Activated CD4-positive, alpha-beta memory T cell treated with anti-CD3 and anti-CD28 coated beads, Interleukin-2, amount 10 ng/mL, durations not matched to agents 7 days and 5 days (primary cell): ENCODE measurements at regions not wholly inside any gene's neighbourhood (a gene's known extent, or its start where the extent isn't known, plus 50 kb on each side); places are given as distances from the start of the nearest gene placed in this dataset.

Experiments
- CTCF ChIA-PET: fragments of 350-600 bp; sonication (Branson Sonifier 250); formaldehyde crosslinking; loops from one replicate; lab custom pipeline; 2021; ENCODE audit warnings: antibody characterized with exemption, inconsistent platforms; lab: Charles Lee
- POLR2A ChIA-PET: fragments of 350-600 bp; sonication (Branson Sonifier 250); formaldehyde crosslinking; loops from one replicate; lab custom pipeline; 2021; ENCODE audit warnings: antibody characterized with exemption; lab: Charles Lee
- DNase-seq: peaks from one replicate; pipeline ENCODE4 v3.0.0-alpha.2; 2020
- H3K27ac Mint-ChIP-seq: one replicate; pipeline ENCODE4 v1.8.0; 2021; ENCODE audit warnings: mild to moderate bottlenecking, mixed read lengths
- H3K27me3 Mint-ChIP-seq: one replicate; pipeline ENCODE4 v1.8.0; 2021; ENCODE audit warnings: mixed read lengths
- H3K36me3 Mint-ChIP-seq: one replicate; pipeline ENCODE4 v1.8.0; 2021; ENCODE audit warnings: low read depth, mixed read lengths
- H3K4me1 Mint-ChIP-seq: one replicate; pipeline ENCODE4 v1.8.0; 2021; ENCODE audit warnings: mixed read lengths
- H3K4me3 Mint-ChIP-seq: one replicate; pipeline ENCODE4 v1.8.0; 2021; ENCODE audit warnings: mild to moderate bottlenecking, mixed read lengths
- H3K9me3 Mint-ChIP-seq: one replicate; pipeline ENCODE4 v1.8.0; 2021; ENCODE audit warnings: mixed read lengths

DNA sequence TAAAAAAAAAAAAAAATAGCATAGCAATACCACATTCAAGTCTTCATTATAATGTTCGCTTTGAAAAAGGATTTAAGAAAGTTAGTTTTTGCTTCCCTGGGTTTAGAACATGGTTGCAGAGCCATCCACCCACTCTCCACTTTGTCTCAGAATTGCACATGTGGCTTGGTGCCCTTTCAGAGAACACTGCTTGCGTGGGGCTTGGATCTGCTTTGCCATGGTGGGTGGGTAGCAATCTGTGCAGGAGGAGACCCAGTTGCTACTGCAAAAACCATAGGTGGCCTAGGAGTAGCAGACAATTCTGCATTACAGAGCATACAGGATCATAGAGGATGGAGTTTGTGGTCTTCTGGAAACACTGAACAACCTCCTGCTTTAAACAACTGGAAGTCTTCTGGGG lies 421.4 kb upstream of the CELF2 start:
- POLR2A ChIA-PET: no interaction called here
- no peaks in the 10 kb centered on the region for H3K9me3 Mint-ChIP-seq

DNA sequence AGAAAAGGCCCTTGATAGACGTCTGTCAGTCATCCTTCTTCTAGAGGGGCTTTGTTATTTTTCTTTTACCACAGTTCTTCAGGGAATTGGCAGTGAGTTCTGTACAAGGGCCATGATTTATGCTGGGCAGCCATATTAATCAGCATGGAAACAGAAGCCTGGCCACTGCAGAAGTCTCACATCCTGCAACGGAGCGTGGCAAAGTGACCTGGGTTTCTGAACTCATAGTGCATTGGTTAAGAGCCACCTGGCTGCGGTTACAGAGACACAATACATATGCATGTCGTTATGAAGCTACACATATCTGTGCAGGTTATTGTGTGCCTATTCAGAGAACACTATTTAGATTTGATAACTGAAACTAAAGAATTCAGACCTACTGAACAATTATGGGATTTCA lies 419.4 kb upstream of the CELF2 start:
- Mint-ChIP-seq H3K4me1 (no peaks in the 10 kb centered on the region), H3K4me3 (no peak overlapping the region), H3K27ac (no peak overlapping the region), H3K36me3 (no peaks in the 10 kb centered on the region), H3K9me3 (no peaks in the 10 kb centered on the region), H3K27me3 (no peaks in the 10 kb centered on the region)
- POLR2A ChIA-PET: no interaction called here
- no peak for DNase-seq
- CTCF ChIA-PET: interaction anchor here (0.7 kb wide), 1 partner anchor 404 kb away, joined by 8 read pairs; no protein-coding TSS in a partner anchor

More for the DNA sequence above, 421.4 kb upstream of the CELF2 start:
- DNase-seq: no peak
- H3K36me3 Mint-ChIP-seq: no peaks in the 10 kb centered on the region
- CTCF ChIA-PET: no interaction called here
- H3K4me3 Mint-ChIP-seq: no peak overlapping the region
- no peaks in the 10 kb centered on the region for H3K4me1 Mint-ChIP-seq
- H3K27me3 Mint-ChIP-seq: no peaks in the 10 kb centered on the region
- H3K27ac Mint-ChIP-seq: no peak overlapping the region

DNA sequence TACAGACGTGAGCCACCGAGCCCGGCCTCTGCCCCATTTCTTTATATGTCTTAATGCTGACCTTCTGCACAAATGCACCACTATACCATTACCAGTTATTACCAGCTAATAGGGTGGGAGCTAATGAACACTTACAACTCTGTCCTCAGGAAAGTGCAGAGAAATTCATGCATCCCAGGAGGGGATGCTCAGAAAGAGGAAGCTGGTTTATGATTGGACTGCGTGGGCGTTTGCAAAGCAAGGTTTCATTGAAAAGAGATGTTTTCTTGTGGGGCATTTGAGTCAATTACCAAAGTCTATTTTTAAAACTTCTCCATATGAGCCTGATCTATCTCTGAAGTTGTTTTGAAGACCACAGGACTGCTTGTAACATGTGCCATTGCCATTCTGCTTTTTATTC lies 417.7 kb upstream of the CELF2 start:
- H3K27me3 Mint-ChIP-seq: no peaks in the 10 kb centered on the region
- POLR2A ChIA-PET: no interaction called here
- H3K9me3 Mint-ChIP-seq: no peaks in the 10 kb centered on the region
- no peaks in the 10 kb centered on the region for H3K4me1 Mint-ChIP-seq
- CTCF ChIA-PET: no interaction called here
- no peak for DNase-seq
- no peak overlapping the region for H3K27ac Mint-ChIP-seq
- no peak overlapping the region for H3K4me3 Mint-ChIP-seq
- H3K36me3 Mint-ChIP-seq: no peaks in the 10 kb centered on the region

DNA sequence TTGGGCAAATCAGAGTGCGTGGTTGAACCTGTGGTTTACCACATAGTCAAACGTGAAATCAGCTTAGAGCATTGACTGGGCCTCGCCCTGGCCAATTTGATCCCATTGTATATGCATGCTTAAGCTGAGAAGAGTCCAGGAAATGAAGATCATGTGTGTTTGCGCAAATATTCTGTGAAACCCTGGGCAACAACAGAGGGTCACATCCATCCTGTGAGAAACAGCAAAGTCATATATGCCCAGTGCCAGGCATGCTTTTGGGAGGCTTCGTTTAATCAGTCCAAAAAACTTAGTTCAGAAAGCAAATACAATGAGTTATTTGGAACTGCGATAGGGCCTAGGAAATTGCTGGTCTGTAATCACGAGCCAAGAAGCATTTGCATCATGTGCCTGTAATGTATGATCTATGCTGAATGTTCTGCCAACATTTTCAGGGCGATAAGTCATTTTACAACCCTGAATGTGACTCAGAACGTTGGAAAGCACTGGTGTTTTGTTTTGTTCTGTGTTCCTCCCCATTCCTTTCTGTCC lies 412.1 kb upstream of the CELF2 start:
- no peak overlapping the region for H3K4me3 Mint-ChIP-seq
- H3K9me3 Mint-ChIP-seq: peaks cover 2% of the 10 kb centered on the region
- H3K36me3 Mint-ChIP-seq: no peaks in the 10 kb centered on the region
- ChIA-PET POLR2A (no interaction called here), CTCF (no interaction called here)
- no peaks in the 10 kb centered on the region for H3K4me1 Mint-ChIP-seq
- H3K27me3 Mint-ChIP-seq: peaks cover 2% of the 10 kb centered on the region
- H3K27ac Mint-ChIP-seq: no peak overlapping the region
- DNase-seq: no peak

DNA sequence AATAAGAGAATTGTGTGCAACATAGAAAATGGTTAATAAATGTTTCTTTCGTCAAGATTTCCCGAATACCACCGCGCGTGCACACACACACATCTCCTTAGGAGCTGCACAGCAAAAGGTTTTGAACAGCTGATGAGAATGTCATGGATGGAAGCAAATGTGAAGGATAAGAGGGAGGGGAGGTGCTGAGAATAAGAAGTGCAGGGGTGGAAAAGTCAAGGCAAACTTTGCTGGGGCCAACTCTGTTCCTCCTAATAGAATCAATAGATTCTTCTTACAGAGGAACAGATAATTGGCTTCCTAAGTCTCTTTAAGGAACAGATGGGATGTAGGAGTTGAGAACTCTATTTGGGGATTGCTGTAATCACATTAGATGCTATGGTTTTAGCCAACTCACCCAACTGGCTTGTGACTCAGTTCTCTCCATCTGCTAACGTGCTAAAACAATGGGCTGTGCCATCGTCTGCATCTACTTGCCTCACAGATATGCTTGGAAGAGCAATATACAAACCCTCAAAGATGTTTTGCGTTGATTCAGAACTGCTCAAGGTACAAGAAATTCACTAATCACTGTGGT lies 408.2 kb upstream of the CELF2 start:
- CTCF ChIA-PET: no interaction called here
- H3K9me3 Mint-ChIP-seq: peaks cover 2% of the 10 kb centered on the region
- DNase-seq: no peak
- peaks cover 2% of the 10 kb centered on the region for H3K27me3 Mint-ChIP-seq
- H3K36me3 Mint-ChIP-seq: no peaks in the 10 kb centered on the region
- POLR2A ChIA-PET: no interaction called here
- H3K27ac Mint-ChIP-seq: no peak overlapping the region
- H3K4me3 Mint-ChIP-seq: no peak overlapping the region
- no peaks in the 10 kb centered on the region for H3K4me1 Mint-ChIP-seq

DNA sequence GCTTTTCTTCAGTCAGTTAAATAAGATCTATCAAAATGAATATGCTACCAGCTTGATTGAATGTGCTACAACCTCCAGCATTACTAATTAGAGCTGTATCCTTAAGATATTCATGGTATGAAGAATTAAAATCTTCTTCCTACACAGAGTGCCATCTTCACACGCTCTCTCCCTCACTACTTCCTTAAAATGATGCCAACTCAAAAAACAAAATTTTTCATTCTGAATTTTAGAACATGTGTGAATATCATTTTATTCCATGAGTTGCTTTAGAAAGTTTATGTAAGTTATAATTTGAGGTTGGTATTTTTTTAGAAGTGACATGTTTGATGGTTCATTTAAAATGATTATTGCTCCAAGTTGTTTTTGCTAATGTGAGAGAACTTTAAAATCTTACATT lies 407.5 kb upstream of the CELF2 start:
- Mint-ChIP-seq H3K4me1 (no peaks in the 10 kb centered on the region), H3K9me3 (peaks cover 2% of the 10 kb centered on the region), H3K4me3 (no peak overlapping the region), H3K36me3 (no peaks in the 10 kb centered on the region), H3K27me3 (peaks cover 2% of the 10 kb centered on the region), H3K27ac (no peak overlapping the region)
- POLR2A ChIA-PET: no interaction called here
- no peak for DNase-seq
- CTCF ChIA-PET: no interaction called here

DNA sequence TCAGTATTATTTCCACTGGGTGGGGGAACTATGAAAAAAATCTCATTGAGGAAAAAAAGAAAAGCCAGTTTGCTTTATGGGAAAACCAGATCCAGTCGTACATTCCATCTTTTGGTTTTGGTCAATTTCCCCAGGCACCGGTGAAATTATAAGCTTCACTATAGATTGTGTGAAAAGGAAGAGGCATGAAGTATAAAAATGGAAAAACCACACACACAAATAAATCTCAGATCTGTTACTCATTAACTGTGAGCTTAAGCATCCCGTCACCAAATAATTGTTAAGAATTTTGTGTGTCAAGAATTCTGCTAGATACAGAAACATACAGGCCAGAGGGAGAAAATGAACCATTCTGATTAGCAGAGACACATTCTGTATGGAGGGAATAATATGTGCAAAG lies 405.5 kb upstream of the CELF2 start:
- CTCF ChIA-PET: no interaction called here
- Mint-ChIP-seq H3K36me3 (no peaks in the 10 kb centered on the region), H3K4me3 (no peak overlapping the region), H3K4me1 (no peaks in the 10 kb centered on the region), H3K27me3 (peaks cover 2% of the 10 kb centered on the region), H3K9me3 (no peaks in the 10 kb centered on the region), H3K27ac (no peak overlapping the region)
- no peak for DNase-seq
- POLR2A ChIA-PET: no interaction called here

DNA sequence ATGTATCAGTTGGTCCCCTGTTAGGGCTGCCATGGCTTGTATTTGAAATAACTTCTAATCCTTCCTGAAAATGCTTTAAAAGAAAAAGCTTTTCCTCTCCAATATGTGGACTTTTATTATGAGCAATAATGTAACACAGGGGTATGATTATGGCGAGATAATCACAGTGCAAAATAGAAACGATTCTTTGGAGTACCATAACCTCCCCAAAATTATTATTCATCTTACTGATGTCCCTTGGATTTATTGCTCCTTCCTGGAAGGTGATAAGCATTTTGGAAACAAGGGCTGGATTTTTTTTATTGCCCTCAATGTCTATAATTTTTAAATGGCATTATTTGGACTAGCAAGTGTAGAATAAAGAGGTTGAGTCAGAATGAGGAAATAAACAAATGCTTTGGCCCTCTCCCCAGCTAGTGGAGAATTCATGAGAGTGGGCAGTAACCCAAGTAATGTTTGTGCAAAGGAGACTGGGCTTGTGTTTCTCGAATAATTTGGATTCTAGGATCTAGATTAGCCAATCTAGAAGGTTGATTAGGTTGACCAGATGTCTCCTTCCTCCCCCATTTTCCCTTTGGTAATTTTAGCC lies 403.9 kb upstream of the CELF2 start:
- H3K4me3 Mint-ChIP-seq: no peak overlapping the region
- peaks cover 2% of the 10 kb centered on the region for H3K27me3 Mint-ChIP-seq
- ChIA-PET CTCF (no interaction called here), POLR2A (no interaction called here)
- DNase-seq: no peak
- no peaks in the 10 kb centered on the region for H3K36me3 Mint-ChIP-seq
- H3K27ac Mint-ChIP-seq: no peak overlapping the region
- H3K9me3 Mint-ChIP-seq: no peaks in the 10 kb centered on the region
- H3K4me1 Mint-ChIP-seq: no peaks in the 10 kb centered on the region

DNA sequence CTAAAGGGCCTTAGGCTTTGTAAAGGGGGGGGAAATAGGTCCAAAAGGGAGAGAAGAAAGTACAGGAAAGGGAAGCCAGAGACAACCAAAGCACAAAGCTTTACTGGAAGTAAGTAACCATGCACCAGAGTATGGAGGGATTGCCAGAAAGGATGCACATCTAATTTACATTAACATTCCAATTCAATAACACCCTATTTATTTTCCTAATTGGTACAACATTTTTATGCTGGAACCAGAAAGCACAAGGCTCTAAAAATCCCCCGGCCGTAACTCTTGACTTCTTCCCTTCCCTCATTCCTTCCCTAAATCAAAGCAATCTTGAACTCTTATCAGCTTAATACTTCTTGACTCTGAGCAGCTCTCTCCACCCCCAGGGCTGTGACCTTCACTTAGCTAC lies 400.0 kb upstream of the CELF2 start:
- Mint-ChIP-seq H3K4me3 (no peak overlapping the region), H3K9me3 (no peaks in the 10 kb centered on the region), H3K27ac (no peak overlapping the region), H3K27me3 (no peaks in the 10 kb centered on the region), H3K36me3 (no peaks in the 10 kb centered on the region), H3K4me1 (no peaks in the 10 kb centered on the region)
- DNase-seq: no peak
- POLR2A ChIA-PET: no interaction called here
- CTCF ChIA-PET: no interaction called here

DNA sequence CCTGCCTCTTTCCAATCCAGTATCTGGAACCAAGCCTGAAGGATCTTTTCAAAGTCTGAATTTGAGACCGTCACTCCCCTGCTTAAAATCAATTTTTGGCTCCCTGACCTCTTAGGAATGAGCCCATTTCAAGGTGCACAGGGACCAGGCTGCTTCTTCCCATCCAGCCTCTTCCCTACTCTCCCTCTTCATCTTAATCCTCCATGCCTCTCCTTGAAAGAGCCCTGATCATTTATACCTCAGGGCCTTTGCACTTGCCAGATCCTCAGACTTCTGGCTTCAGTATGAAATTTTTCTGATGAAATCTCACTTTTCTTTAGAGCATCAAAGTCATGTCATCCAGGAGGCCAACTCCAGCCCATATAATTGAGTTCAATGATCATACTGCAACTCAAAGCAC lies 399.5 kb upstream of the CELF2 start:
- Mint-ChIP-seq H3K4me1 (no peaks in the 10 kb centered on the region), H3K27ac (no peak overlapping the region), H3K27me3 (no peaks in the 10 kb centered on the region), H3K36me3 (no peaks in the 10 kb centered on the region), H3K4me3 (no peak overlapping the region), H3K9me3 (no peaks in the 10 kb centered on the region)
- no peak for DNase-seq
- CTCF ChIA-PET: no interaction called here
- POLR2A ChIA-PET: no interaction called here

DNA sequence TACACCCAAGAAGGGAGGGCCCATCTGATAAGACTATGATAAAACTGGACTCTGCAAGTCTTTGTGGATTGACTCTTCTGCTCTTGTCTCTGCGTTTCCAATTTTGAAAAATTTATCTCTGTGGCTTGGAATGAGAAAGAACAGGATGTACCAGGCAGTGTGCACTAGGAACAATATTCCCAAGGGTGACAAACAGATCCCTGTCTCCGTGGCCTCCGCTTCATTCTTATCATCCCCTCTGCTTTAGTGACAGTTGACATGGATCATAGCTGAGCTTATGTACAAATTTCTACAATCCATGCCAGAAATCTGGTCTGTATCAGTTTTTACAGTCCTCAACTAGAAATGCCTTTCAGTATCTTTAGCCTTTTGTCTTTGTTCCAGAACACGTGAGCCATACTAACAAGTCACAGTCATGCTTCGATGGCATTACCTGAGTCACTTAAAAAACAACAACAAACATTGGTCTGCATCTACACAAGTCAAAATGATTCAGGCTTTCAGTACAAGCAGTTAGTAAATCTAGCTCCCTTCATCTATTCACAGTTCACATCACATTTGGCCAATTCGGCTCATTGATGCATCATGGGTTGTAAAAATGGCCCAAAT lies 393.6 kb upstream of the CELF2 start:
- H3K4me1 Mint-ChIP-seq: no peaks in the 10 kb centered on the region
- POLR2A ChIA-PET: no interaction called here
- no peak overlapping the region for H3K4me3 Mint-ChIP-seq
- no peaks in the 10 kb centered on the region for H3K36me3 Mint-ChIP-seq
- no peak overlapping the region for H3K27ac Mint-ChIP-seq
- H3K27me3 Mint-ChIP-seq: no peaks in the 10 kb centered on the region
- CTCF ChIA-PET: no interaction called here
- no peak for DNase-seq
- H3K9me3 Mint-ChIP-seq: no peaks in the 10 kb centered on the region

DNA sequence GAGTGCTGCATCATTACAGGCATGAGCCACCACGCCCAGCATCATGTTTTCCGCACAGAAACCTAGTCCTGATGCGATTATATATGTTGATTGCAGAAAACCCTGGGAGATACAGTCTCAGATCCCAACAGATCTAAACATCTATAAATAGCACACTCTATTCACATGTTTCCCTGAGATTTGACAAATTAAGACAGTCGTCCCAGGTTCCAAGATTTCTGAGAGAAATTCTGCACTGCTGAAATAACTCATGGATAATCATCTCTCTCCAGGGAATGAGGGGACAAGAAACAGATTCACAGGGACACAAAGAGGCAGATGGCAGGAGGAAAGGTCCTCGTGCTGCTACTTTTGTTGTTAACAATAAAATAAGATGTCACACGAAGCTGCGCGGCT lies 393.1 kb upstream of the CELF2 start:
- ChIA-PET CTCF (no interaction called here), POLR2A (no interaction called here)
- no peak overlapping the region for H3K27ac Mint-ChIP-seq
- no peaks in the 10 kb centered on the region for H3K36me3 Mint-ChIP-seq
- H3K27me3 Mint-ChIP-seq: no peaks in the 10 kb centered on the region
- H3K9me3 Mint-ChIP-seq: no peaks in the 10 kb centered on the region
- H3K4me1 Mint-ChIP-seq: no peaks in the 10 kb centered on the region
- no peak for DNase-seq
- H3K4me3 Mint-ChIP-seq: no peak overlapping the region

DNA sequence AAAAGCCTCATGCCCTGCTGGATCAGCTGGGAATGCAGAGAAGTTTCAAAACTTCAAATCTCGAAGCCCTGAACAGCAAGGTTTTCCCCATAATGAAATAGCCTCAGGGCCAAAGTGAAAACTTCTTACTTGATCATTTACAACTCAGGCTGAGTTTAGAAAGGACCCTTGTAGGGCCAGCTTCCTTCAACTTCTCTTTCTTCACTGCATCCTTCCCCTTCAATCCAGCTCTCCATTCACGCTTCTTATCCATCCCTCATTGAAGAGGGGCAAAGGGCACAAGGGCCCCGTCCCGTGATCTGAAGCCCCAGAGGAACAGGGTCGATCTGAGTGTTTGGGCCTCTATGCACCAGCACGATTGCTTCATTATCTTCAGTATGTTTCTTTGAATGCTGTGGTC lies 392.2 kb upstream of the CELF2 start:
- no peaks in the 10 kb centered on the region for H3K9me3 Mint-ChIP-seq
- H3K4me3 Mint-ChIP-seq: no peak overlapping the region
- DNase-seq: no peak
- no peak overlapping the region for H3K27ac Mint-ChIP-seq
- ChIA-PET CTCF (no interaction called here), POLR2A (no interaction called here)
- H3K36me3 Mint-ChIP-seq: no peaks in the 10 kb centered on the region
- H3K4me1 Mint-ChIP-seq: no peaks in the 10 kb centered on the region
- H3K27me3 Mint-ChIP-seq: no peaks in the 10 kb centered on the region

DNA sequence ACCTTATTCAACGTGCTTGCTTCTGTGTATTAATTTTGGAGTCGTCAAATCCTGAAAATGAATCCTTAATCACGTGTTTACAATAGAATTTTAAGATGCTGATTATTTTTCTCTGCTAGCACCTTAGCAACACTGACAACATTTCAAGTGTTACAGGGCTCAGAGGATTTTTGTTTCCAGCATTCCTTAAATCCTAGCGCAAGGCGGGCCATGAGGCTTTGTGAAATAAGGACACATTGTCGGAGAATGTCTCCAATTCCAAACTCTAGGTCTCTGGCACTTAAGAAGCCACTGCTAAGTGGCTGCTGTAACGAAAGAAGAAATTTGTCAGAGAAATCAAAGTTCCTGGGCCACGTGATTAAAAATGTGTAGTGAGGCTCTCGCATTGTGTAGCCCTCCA lies 390.9 kb upstream of the CELF2 start:
- Mint-ChIP-seq H3K4me1 (no peaks in the 10 kb centered on the region), H3K4me3 (no peak overlapping the region), H3K36me3 (no peaks in the 10 kb centered on the region), H3K27ac (no peak overlapping the region), H3K27me3 (no peaks in the 10 kb centered on the region), H3K9me3 (no peaks in the 10 kb centered on the region)
- CTCF ChIA-PET: no interaction called here
- DNase-seq: no peak
- POLR2A ChIA-PET: no interaction called here
